Neural cell (in vitro differentiated cells): ENCODE measurements at regions not wholly inside any gene's neighbourhood (a gene's known extent, or its start where the extent isn't known, plus 50 kb on each side); places are given as distances from the start of the nearest gene placed in this dataset.

ENCODE experiments used
- H2AFZ ChIP-seq: fragments of 200-600, 300-800 bp; sonication (generic), shearing (Covaris generic); 2 replicates; pipeline ENCODE4 v1.6.0; 2014; ENCODE audit warnings: low read depth, mild to moderate bottlenecking, antibody characterized with exemption, low read length, moderate library complexity
- H3F3A ChIP-seq: fragments of 200-600 bp; shearing (Covaris generic); 2 replicates; pipeline ENCODE4 v1.6.1; 2016; ENCODE audit warnings: mild to moderate bottlenecking, moderate library complexity, mixed read lengths, antibody characterized with exemption, low read length; ENCODE audit not compliant: insufficient read depth, poor library complexity, severe bottlenecking
- H3K27ac ChIP-seq: fragments of 200-600, 300-800 bp; sonication (generic), shearing (Covaris generic); 2 replicates; pipeline ENCODE4 v1.5.1; 2014; ENCODE audit warnings: mild to moderate bottlenecking, low read length, moderate library complexity
- H3K27me3 ChIP-seq: fragments of 300-800, 200-600 bp; sonication (generic), shearing (Covaris generic); 2 replicates; pipeline ENCODE4 v1.6.0; 2014; ENCODE audit warnings: mild to moderate bottlenecking, low read depth, low read length, moderate library complexity; ENCODE audit not compliant: insufficient read depth
- H3K36me3 ChIP-seq: fragments of 300-800, 200-600 bp; sonication (generic), shearing (Covaris generic); 2 replicates; pipeline ENCODE4 v1.5.1; 2014; ENCODE audit warnings: mild to moderate bottlenecking, antibody characterized with exemption, low read length, moderate library complexity; ENCODE audit not compliant: insufficient read depth
- H3K4me2 ChIP-seq: fragments of 300-800, 200-600 bp; sonication (generic), shearing (Covaris generic); 2 replicates; pipeline ENCODE4 v1.6.0; 2014; ENCODE audit warnings: mild to moderate bottlenecking, low read length
- H3K4me3 ChIP-seq: fragments of 300-800, 200-600 bp; sonication (generic), shearing (Covaris generic); 2 replicates; pipeline ENCODE4 v1.5.1; 2014; ENCODE audit warnings: mild to moderate bottlenecking, low read length, moderate library complexity
- H3K79me2 ChIP-seq: fragments of 200-600 bp; shearing (Covaris generic); replicated peaks from 2 replicates; pipeline ENCODE4 v1.6.0; 2014; ENCODE audit warnings: mild to moderate bottlenecking, low read length, moderate library complexity; ENCODE audit not compliant: insufficient read depth
- H3K9ac ChIP-seq: fragments of 300-800, 200-600 bp; sonication (generic), shearing (Covaris generic); 2 replicates; pipeline ENCODE4 v1.6.1; 2016; ENCODE audit warnings: mild to moderate bottlenecking, low read length, mixed read lengths
- H3K9me2 ChIP-seq: fragments of 200-600 bp; shearing (Covaris generic); 2 replicates; pipeline ENCODE4 v1.6.1; 2016; ENCODE audit warnings: mild to moderate bottlenecking, low read length, mixed read lengths; ENCODE audit not compliant: insufficient read depth
- H3K9me3 ChIP-seq: fragments of 200-600, 300-800 bp; sonication (generic), shearing (Covaris generic); 2 replicates; pipeline ENCODE4 v1.6.1; 2016; ENCODE audit warnings: mild to moderate bottlenecking, mixed run types, low read length, moderate library complexity, mixed read lengths
- H4K20me1 ChIP-seq: fragments of 200-600 bp; shearing (Covaris generic); 2 replicates; pipeline ENCODE4 v1.6.1; 2016; ENCODE audit warnings: mild to moderate bottlenecking, mixed run types; ENCODE audit not compliant: insufficient read depth
- EP300 ChIP-seq: fragments of 450-650 bp; conservative IDR thresholded peaks from 2 replicates; pipeline ENCODE4 v1.6.1; 2014; ENCODE audit warnings: antibody characterized with exemption, mild to moderate bottlenecking, moderate library complexity; ENCODE audit not compliant: poor library complexity, severe bottlenecking
- EZH2 ChIP-seq: fragments of 200-600, 300-800 bp; shearing (Covaris generic), sonication (generic); IDR thresholded peaks from 2 replicates; pipeline ENCODE4 v1.6.1; 2014; ENCODE audit warnings: antibody characterized with exemption, low read length, borderline replicate concordance, mild to moderate bottlenecking; ENCODE audit not compliant: insufficient read depth, poor library complexity, severe bottlenecking
- MXI1 ChIP-seq: fragments of 450-650 bp; conservative IDR thresholded peaks from 2 replicates; pipeline ENCODE4 v1.6.1; 2014; ENCODE audit warnings: antibody characterized with exemption, mild to moderate bottlenecking; ENCODE audit not compliant: poor library complexity, severe bottlenecking
- POLR2AphosphoS5 ChIP-seq: IDR thresholded peaks from 2 replicates; pipeline ENCODE4 v1.6.1; 2012
- RAD21 ChIP-seq: fragments of 450-650 bp; conservative IDR thresholded peaks from 2 replicates; pipeline ENCODE4 v1.6.1; 2014; ENCODE audit warnings: antibody characterized with exemption, mild to moderate bottlenecking, moderate library complexity
- SMC3 ChIP-seq: fragments of 450-650 bp; conservative IDR thresholded peaks from 2 replicates; pipeline ENCODE4 v1.6.1; 2014; ENCODE audit warnings: antibody characterized with exemption, mild to moderate bottlenecking, moderate library complexity; ENCODE audit not compliant: poor library complexity
- TAF1 ChIP-seq: IDR thresholded peaks from 2 replicates; pipeline ENCODE4 v1.6.1; 2012; ENCODE audit warnings: low read depth
- TF ChIP-seq, protein P1 (sequence below): IDR thresholded peaks from 2 replicates; pipeline ENCODE4 v1.6.1; 2012; ENCODE audit warnings: borderline replicate concordance
- TF ChIP-seq, protein P2 (sequence below): fragments of 450-650 bp; IDR thresholded peaks from 2 replicates; pipeline ENCODE4 v1.5.1; 2014; ENCODE audit warnings: antibody characterized with exemption, mild to moderate bottlenecking, moderate library complexity; ENCODE audit not compliant: poor library complexity, severe bottlenecking

DNA sequence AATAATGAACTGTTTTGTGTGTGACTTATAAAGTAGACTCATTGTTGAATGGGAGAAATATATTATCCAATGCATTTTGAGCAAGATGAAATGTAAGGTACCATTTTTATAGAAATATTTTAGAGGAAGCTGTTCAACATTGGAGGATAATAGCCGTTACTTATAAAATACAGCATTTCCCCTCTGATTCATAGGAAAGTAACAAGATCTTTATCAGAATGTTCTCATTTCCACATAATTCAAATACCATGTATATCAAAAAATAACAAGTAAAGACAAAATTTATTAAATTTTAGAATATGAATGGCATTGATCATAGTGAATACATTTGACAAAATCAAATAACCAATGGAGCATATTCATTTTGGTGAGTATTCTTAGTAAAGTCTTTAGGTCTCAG, 346.7 kb upstream of the PTGER4 start:
- H3K4me2 ChIP-seq = no peak overlapping the region

DNA sequence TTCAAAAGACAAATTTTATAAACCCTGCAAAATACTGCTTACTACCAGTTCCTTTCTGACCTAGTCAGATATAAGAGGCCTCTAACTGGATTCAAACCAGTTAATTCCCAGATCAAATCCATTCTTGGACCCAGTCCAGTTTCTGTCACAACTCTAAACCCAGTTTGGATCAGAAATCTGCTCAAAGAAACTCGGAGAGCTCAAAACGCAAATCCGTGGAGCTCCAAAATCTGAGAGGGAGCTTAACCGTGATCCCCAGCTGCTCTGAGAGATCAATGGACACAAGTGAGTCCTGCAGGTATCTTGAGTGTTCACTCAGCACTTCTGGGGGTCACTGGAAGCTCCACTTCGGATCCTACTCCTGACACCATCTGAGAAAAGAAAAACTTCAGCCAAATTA, 348.1 kb upstream of the PTGER4 start:
- no peak overlapping the region for H3K9ac ChIP-seq
- H3F3A ChIP-seq = no peaks in the 10 kb centered on the region
- no peaks in the 10 kb centered on the region for H4K20me1 ChIP-seq
- H3K36me3 ChIP-seq = no peaks in the 10 kb centered on the region
- H3K4me2 ChIP-seq = no peak overlapping the region
- no peaks in the 10 kb centered on the region for H3K9me2 ChIP-seq
- no peak overlapping the region for H3K4me3 ChIP-seq
- no peaks in the 10 kb centered on the region for H3K27me3 ChIP-seq
- H3K27ac ChIP-seq = no peak overlapping the region
- H3K9me3 ChIP-seq = no peaks in the 10 kb centered on the region
- H3K79me2 ChIP-seq = no peaks in the 10 kb centered on the region
- H2AFZ ChIP-seq = no peak overlapping the region
- TF ChIP-seq TAF1 = no peak
- TF ChIP-seq EP300 = no peak
- no peak for TF ChIP-seq MXI1
- TF ChIP-seq, protein P1, sequence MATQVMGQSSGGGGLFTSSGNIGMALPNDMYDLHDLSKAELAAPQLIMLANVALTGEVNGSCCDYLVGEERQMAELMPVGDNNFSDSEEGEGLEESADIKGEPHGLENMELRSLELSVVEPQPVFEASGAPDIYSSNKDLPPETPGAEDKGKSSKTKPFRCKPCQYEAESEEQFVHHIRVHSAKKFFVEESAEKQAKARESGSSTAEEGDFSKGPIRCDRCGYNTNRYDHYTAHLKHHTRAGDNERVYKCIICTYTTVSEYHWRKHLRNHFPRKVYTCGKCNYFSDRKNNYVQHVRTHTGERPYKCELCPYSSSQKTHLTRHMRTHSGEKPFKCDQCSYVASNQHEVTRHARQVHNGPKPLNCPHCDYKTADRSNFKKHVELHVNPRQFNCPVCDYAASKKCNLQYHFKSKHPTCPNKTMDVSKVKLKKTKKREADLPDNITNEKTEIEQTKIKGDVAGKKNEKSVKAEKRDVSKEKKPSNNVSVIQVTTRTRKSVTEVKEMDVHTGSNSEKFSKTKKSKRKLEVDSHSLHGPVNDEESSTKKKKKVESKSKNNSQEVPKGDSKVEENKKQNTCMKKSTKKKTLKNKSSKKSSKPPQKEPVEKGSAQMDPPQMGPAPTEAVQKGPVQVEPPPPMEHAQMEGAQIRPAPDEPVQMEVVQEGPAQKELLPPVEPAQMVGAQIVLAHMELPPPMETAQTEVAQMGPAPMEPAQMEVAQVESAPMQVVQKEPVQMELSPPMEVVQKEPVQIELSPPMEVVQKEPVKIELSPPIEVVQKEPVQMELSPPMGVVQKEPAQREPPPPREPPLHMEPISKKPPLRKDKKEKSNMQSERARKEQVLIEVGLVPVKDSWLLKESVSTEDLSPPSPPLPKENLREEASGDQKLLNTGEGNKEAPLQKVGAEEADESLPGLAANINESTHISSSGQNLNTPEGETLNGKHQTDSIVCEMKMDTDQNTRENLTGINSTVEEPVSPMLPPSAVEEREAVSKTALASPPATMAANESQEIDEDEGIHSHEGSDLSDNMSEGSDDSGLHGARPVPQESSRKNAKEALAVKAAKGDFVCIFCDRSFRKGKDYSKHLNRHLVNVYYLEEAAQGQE = no peak
- no peak for TF ChIP-seq POLR2AphosphoS5
- no peak for TF ChIP-seq SMC3
- no peak for TF ChIP-seq RAD21
- no peak for TF ChIP-seq EZH2
- TF ChIP-seq, protein P2, sequence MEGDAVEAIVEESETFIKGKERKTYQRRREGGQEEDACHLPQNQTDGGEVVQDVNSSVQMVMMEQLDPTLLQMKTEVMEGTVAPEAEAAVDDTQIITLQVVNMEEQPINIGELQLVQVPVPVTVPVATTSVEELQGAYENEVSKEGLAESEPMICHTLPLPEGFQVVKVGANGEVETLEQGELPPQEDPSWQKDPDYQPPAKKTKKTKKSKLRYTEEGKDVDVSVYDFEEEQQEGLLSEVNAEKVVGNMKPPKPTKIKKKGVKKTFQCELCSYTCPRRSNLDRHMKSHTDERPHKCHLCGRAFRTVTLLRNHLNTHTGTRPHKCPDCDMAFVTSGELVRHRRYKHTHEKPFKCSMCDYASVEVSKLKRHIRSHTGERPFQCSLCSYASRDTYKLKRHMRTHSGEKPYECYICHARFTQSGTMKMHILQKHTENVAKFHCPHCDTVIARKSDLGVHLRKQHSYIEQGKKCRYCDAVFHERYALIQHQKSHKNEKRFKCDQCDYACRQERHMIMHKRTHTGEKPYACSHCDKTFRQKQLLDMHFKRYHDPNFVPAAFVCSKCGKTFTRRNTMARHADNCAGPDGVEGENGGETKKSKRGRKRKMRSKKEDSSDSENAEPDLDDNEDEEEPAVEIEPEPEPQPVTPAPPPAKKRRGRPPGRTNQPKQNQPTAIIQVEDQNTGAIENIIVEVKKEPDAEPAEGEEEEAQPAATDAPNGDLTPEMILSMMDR = no peak

More for the DNA sequence above, 346.7 kb upstream of the PTGER4 start:
- H3F3A ChIP-seq = no peaks in the 10 kb centered on the region
- no peaks in the 10 kb centered on the region for H4K20me1 ChIP-seq
- no peaks in the 10 kb centered on the region for H3K9me2 ChIP-seq
- no peaks in the 10 kb centered on the region for H3K27me3 ChIP-seq
- H3K79me2 ChIP-seq = no peaks in the 10 kb centered on the region
- TF ChIP-seq MXI1 = no peak
- no peak for TF ChIP-seq POLR2AphosphoS5
- TF ChIP-seq EZH2 = no peak
- no peak for TF ChIP-seq SMC3
- H3K4me3 ChIP-seq = no peak overlapping the region
- no peak overlapping the region for H3K9ac ChIP-seq
- H3K9me3 ChIP-seq = no peaks in the 10 kb centered on the region
- H2AFZ ChIP-seq = no peak overlapping the region
- no peaks in the 10 kb centered on the region for H3K36me3 ChIP-seq
- no peak overlapping the region for H3K27ac ChIP-seq

DNA sequence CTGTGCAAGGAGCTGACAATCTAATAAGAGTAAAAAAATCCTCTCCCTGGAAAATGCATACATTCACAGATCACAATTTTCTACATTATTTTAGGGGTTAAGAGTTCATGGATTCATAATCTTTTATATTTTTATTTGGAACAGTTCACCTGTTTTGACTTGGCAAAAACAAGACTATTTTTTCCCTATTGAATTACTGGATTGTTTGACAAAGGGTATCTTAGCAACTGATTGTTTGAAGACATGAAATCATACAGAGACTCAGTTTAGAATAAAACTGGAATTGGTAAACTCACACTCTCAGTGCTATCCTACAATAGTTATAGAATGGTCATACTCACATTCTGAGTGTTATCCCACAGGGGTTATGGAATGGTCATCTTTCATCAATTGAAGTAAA, 358.2 kb upstream of the PTGER4 start:
- Histone ChIP-seq H4K20me1 (no peaks in the 10 kb centered on the region), H3K4me2 (peak overlapping the region; percentile 42), H3K9me3 (no peaks in the 10 kb centered on the region), H3K9me2 (no peaks in the 10 kb centered on the region), H3K79me2 (no peaks in the 10 kb centered on the region), H2AFZ (no peak overlapping the region), H3K9ac (no peak overlapping the region), H3K36me3 (no peaks in the 10 kb centered on the region), H3K27me3 (no peaks in the 10 kb centered on the region), H3F3A (no peaks in the 10 kb centered on the region), H3K4me3 (peak overlapping the region; percentile 37), H3K27ac (peak overlapping the region; percentile 68)
- peak; percentile 33 for TF ChIP-seq POLR2AphosphoS5
- no peak for TF ChIP-seq EZH2
- TF ChIP-seq MXI1 = no peak
- no peak for TF ChIP-seq TAF1
- TF ChIP-seq, protein P1 = peak; percentile 34
- TF ChIP-seq, protein P2 = no peak
- peak; percentile 54 for TF ChIP-seq EP300
- no peak for TF ChIP-seq SMC3
- no peak for TF ChIP-seq RAD21
